Kidney (tissue), 13 donors: ENCODE measurements at regions not wholly inside any gene's neighbourhood (a gene's known extent, or its start where the extent isn't known, plus 50 kb on each side); places are given as distances from the start of the nearest gene placed in this dataset.
"Not testable (repeated sequence)": the region's sequence is repeated elsewhere in the genome, so short reads cannot be mapped to it uniquely, and the experiment has no call there.

Source experiments
- DNase-seq, 5 donors: peaks; one replicate each; pipeline ENCODE4 v3.0.0-alpha.2; 2013 to 2020
- FAIRE-seq: peaks from 2 replicates; lab custom pipeline; 2012; peaks lifted over from hg19 to GRCh38; lab: Jason Lieb, UNC
- H3K27ac ChIP-seq, 2 donors: one replicate each; pipeline ENCODE4 v1.7.0; 2013; ENCODE audit warnings: low read depth in 2 of 2, low read length in 2 of 2, inconsistent platforms in 1 of 2
- H3K27me3 ChIP-seq: one replicate; pipeline ENCODE4 v1.7.1; 2013; ENCODE audit warnings: low read length, inconsistent platforms; ENCODE audit not compliant: control insufficient read depth, insufficient read depth
- H3K36me3 ChIP-seq, 3 donors: one replicate each; pipeline versions ENCODE4 v1.7.0 to v1.7.1; 2013; ENCODE audit warnings: low read length in 3 of 3, control low read depth in 1 of 3, inconsistent platforms in 1 of 3; ENCODE audit not compliant: insufficient read depth in 3 of 3, control insufficient read depth in 2 of 3
- H3K4me1 ChIP-seq, 3 donors: one replicate each; pipeline versions ENCODE4 v1.7.0 to v1.7.1; 2013; ENCODE audit warnings: low read length in 3 of 3, inconsistent platforms in 1 of 3, low read depth in 1 of 3; ENCODE audit not compliant: control insufficient read depth in 2 of 3, insufficient read depth in 2 of 3
- H3K4me3 ChIP-seq, 3 donors: one replicate each; pipeline versions ENCODE4 v1.7.0 to v1.8.1; 2013; ENCODE audit warnings: low read length in 3 of 3, control low read depth in 1 of 3, inconsistent platforms in 1 of 3
- H3K9ac ChIP-seq, 3 donors: one replicate each; pipeline versions ENCODE4 v1.7.0 to v1.7.1; 2013; ENCODE audit warnings: low read length in 3 of 3, control low read depth in 1 of 3, inconsistent platforms in 1 of 3
- H3K9me3 ChIP-seq, 3 donors: one replicate each; pipeline versions ENCODE4 v1.7.0 to v1.7.1; 2013; ENCODE audit warnings: low read length in 3 of 3, control low read depth in 1 of 3, inconsistent platforms in 1 of 3; ENCODE audit not compliant: control insufficient read depth in 2 of 3, insufficient read depth in 1 of 3
- CTCF ChIP-seq: IDR thresholded peaks from 3 replicates; pipeline ENCODE4 v1.5.1; 2012; ENCODE audit warnings: mild to moderate bottlenecking, moderate library complexity, borderline replicate concordance; ENCODE audit not compliant: insufficient read depth; ENCODE audit errors: extremely low read depth
- intact Hi-C: fragments of 100-400 bp; cut with DNase I; formaldehyde crosslinking; loops from one replicate; pipeline ENCODE4 v1.11.1; 2022
- donor health status: control.
- donor health status: control.
- donor health status: control.
- donor health status: control.
- donor health status: control.
- donor health status: DM: yes; HTN: yes; CAD: no.
- donor health status: Normal renal cell carcinoma (clear cell type).

GRCh38 chr22:48919187-48919590 lies 908.5 kb downstream of the BRD1 start:
- no peak for DNase-seq
- no peaks in the 10 kb centered on the region for H3K4me1 ChIP-seq
- H3K36me3 ChIP-seq: no peaks in the 10 kb centered on the region
- no peaks in the 10 kb centered on the region for H3K9me3 ChIP-seq
- H3K27me3 ChIP-seq: no peaks in the 10 kb centered on the region
- intact Hi-C loops: no loop called here
- H3K27ac ChIP-seq: no peak overlapping the region
- TF ChIP-seq CTCF: no peak
- FAIRE-seq: no peak
- no peak overlapping the region for H3K4me3 ChIP-seq
- H3K9ac ChIP-seq: no peak overlapping the region

GRCh38 chr22:48918585-48919186 lies 909.0 kb downstream of the BRD1 start:
- FAIRE-seq: no peak
- H3K9ac ChIP-seq: no peak overlapping the region
- no peaks in the 10 kb centered on the region for H3K27me3 ChIP-seq
- intact Hi-C loops: no loop called here
- no peak for DNase-seq
- no peak overlapping the region for H3K27ac ChIP-seq
- TF ChIP-seq CTCF: no peak
- no peaks in the 10 kb centered on the region for H3K36me3 ChIP-seq
- H3K4me3 ChIP-seq: no peak overlapping the region
- H3K9me3 ChIP-seq: no peaks in the 10 kb centered on the region
- no peaks in the 10 kb centered on the region for H3K4me1 ChIP-seq

- H3K9me3 ChIP-seq, DNase-seq, H3K4me1 ChIP-seq, H3K9ac ChIP-seq, H3K4me3 ChIP-seq, H3K27me3 ChIP-seq, intact Hi-C loops, H3K27ac ChIP-seq, H3K36me3 ChIP-seq, FAIRE-seq: not testable (repeated sequence)
Observed at GRCh38 chr22:48912356-48913066, 915.2 kb downstream of the BRD1 start.

GRCh38 chr22:48911647-48912046 lies 916.0 kb downstream of the BRD1 start:
- H3K9ac ChIP-seq, H3K4me3 ChIP-seq, H3K9me3 ChIP-seq, FAIRE-seq, H3K27me3 ChIP-seq, H3K27ac ChIP-seq, DNase-seq, H3K4me1 ChIP-seq, H3K36me3 ChIP-seq, intact Hi-C loops: not testable (repeated sequence)

GRCh38 chr22:48911067-48911466 lies 916.6 kb downstream of the BRD1 start:
- FAIRE-seq, H3K9ac ChIP-seq, H3K27me3 ChIP-seq, H3K4me3 ChIP-seq, H3K36me3 ChIP-seq, intact Hi-C loops, H3K27ac ChIP-seq, DNase-seq, H3K4me1 ChIP-seq, H3K9me3 ChIP-seq: not testable (repeated sequence)
